ENCODE measurements at regions not wholly inside any gene's neighbourhood (a gene's known extent, or its start where the extent isn't known, plus 50 kb on each side); places are given as distances from the start of the nearest gene placed in this dataset.

- TF ChIP-seq RAD21 (IDR thresholded peaks at IDR 0.05; ENCODE audit: low read length): no peak
- no peak for TF ChIP-seq FOS (IDR thresholded peaks at IDR 0.05; ENCODE audit: low read depth, low read length)
- no peak for TF ChIP-seq CEBPB (IDR thresholded peaks at IDR 0.05; ENCODE audit: low read depth, low read length)
- TF ChIP-seq BHLHE40 (IDR thresholded peaks at IDR 0.05; ENCODE audit: low read depth, low read length): no peak
- no peak for TF ChIP-seq MAZ (IDR thresholded peaks at IDR 0.05; ENCODE audit: borderline replicate concordance, low read depth, low read length)
- TF ChIP-seq ELK1 (IDR thresholded peaks at IDR 0.05; ENCODE audit: borderline replicate concordance, low read depth, low read length): no peak
- no peak for TF ChIP-seq RCOR1 (IDR thresholded peaks at IDR 0.05; ENCODE audit: insufficient replicate concordance, low read length)
- no peak for TF ChIP-seq USF2 (IDR thresholded peaks at IDR 0.05; ENCODE audit: low read depth, low read length)
- TF ChIP-seq SMC3 (IDR thresholded peaks at IDR 0.05; ENCODE audit: low read depth, low read length): no peak
- TF ChIP-seq MXI1 (IDR thresholded peaks at IDR 0.05; ENCODE audit: borderline replicate concordance, low read depth, low read length): no peak
- no peak for TF ChIP-seq MAFK (IDR thresholded peaks at IDR 0.05; ENCODE audit: low read depth, low read length)
- no peak for TF ChIP-seq CHD1 (IDR thresholded peaks at IDR 0.05; ENCODE audit: low read depth, low read length)
- no peak for TF ChIP-seq NFE2L2 (IDR thresholded peaks at IDR 0.05; ENCODE audit: low read depth, low read length)
- TF ChIP-seq CTCF (conservative IDR thresholded peaks at IDR 0.05; ENCODE audit: low read depth, low read length): no peak
- no peak for TF ChIP-seq RFX5 (IDR thresholded peaks at IDR 0.05; ENCODE audit: low read depth, low read length)
- no peak for TF ChIP-seq POLR2A (IDR thresholded peaks at IDR 0.05; ENCODE audit: low read depth, low read length)
- in situ Hi-C loops (cut with MboI; ENCODE audit: low sequenced_read_pairs) (no loop called here), intact Hi-C loops (cut with micrococcal nuclease) (no loop called here), dilution Hi-C loops (cut with HindIII; ENCODE audit: low sequenced_read_pairs, unreplicated experiment) (no loop called here)
- Histone ChIP-seq H3K4me2 (ENCODE audit: low read depth, low read length) (no peak overlapping the region), H3K9me3 (ENCODE audit: control insufficient read depth, insufficient read depth, low read length) (peaks cover 12% of the 10 kb centered on the region), H3K18ac (ENCODE audit: low read depth, low read length) (no peak overlapping the region), H3K79me1 (ENCODE audit: low read depth in 1 of 2, low read length in 2 of 2) (no peaks in the 10 kb centered on the region), H3K23ac (ENCODE audit: low read depth, low read length) (no peak overlapping the region), H4K8ac (ENCODE audit: low read depth in 2 of 2, low read length in 2 of 2) (no peak overlapping the region), H3K4ac (ENCODE audit: low read depth, low read length) (no peak overlapping the region), H3K4me3 (ENCODE audit: insufficient read depth, low read depth, low read length) (no peak overlapping the region), H4K5ac (ENCODE audit: low read depth, low read length) (no peak overlapping the region), H3K27ac (ENCODE audit: insufficient read depth, low read length) (no peak overlapping the region), H3K14ac (replicated peaks; ENCODE audit: low read depth, low read length) (no peak overlapping the region), H4K91ac (ENCODE audit: insufficient read depth, low read depth, low read length) (no peak overlapping the region), H3K36me3 (ENCODE audit: control insufficient read depth, insufficient read depth, low read length) (no peaks in the 10 kb centered on the region), H2BK5ac (ENCODE audit: low read depth, low read length, poor library complexity, severe bottlenecking) (no peak overlapping the region), H2AK9ac (replicated peaks; ENCODE audit: low read depth, low read length, poor library complexity) (no peak overlapping the region), H3K9me1 (ENCODE audit: insufficient read depth, low read length) (no peaks in the 10 kb centered on the region), H2BK20ac (ENCODE audit: low read depth, low read length) (no peak overlapping the region), H4K20me1 (ENCODE audit: insufficient read depth, low read length) (no peaks in the 10 kb centered on the region), H3K9ac (ENCODE audit: low read depth, low read length) (no peak overlapping the region), H2BK120ac (ENCODE audit: low read depth, low read length) (no peak overlapping the region), H2AFZ (replicated peaks; ENCODE audit: low read length, poor library complexity) (no peak overlapping the region), H3K4me1 (ENCODE audit: control insufficient read depth, insufficient read depth, low read length) (no peaks in the 10 kb centered on the region), H3K56ac (ENCODE audit: extremely low read depth, insufficient read depth, low read length) (no peak overlapping the region), H2BK15ac (ENCODE audit: low read depth, low read length) (no peak overlapping the region), H3K27me3 (ENCODE audit: control insufficient read depth, insufficient read depth, low read length) (no peaks in the 10 kb centered on the region), H2AK5ac (ENCODE audit: low read depth, low read length) (no peak overlapping the region)
- no peak for DNase-seq
- no TSS peak for BruUV-seq (replicated peaks)
- ChIA-PET CTCF (no interaction called here), POLR2A (ENCODE audit: unreplicated experiment) (no interaction called here)
- 83% methylated on average over 1 of the region's 10 CpGs; no CpG with 5 or more reads in 1 of the 2 experiments for WGBS, 2 experiments (ENCODE audit: extremely low coverage in 2 of 2, insufficient read length in 1 of 2)
- no peak for ATAC-seq (ENCODE audit: low read depth)
These were observed 123.6 kb upstream of the POM121L12 start for GRCh38 chr7:52911795-52912194.
